WTC11 (cell line): ENCODE measurements at regions not wholly inside any gene's neighbourhood (a gene's known extent, or its start where the extent isn't known, plus 50 kb on each side); places are given as distances from the start of the nearest gene placed in this dataset.

ENCODE experiments used
- CTCF ChIP-seq: fragments of 200-600 bp; IDR thresholded peaks from 2 replicates; pipeline ENCODE4 v1.8.0; 2022; ENCODE audit warnings: antibody characterized with exemption
- E2F1 ChIP-seq: sonication (generic); formaldehyde crosslinking; IDR thresholded peaks from 2 replicates; pipeline ENCODE4 v1.8.0; 2022; ENCODE audit warnings: mild to moderate bottlenecking, missing genetic modification reagents
- JUN ChIP-seq: sonication (generic); formaldehyde crosslinking; IDR thresholded peaks from 2 replicates; pipeline ENCODE4 v1.8.0; 2023; ENCODE audit warnings: mild to moderate bottlenecking, missing genetic modification reagents
- KAT7 ChIP-seq: sonication (generic); formaldehyde crosslinking; IDR thresholded peaks from 2 replicates; pipeline ENCODE4 v1.8.1; 2023; ENCODE audit warnings: missing genetic modification reagents, mild to moderate bottlenecking, borderline replicate concordance
- MAX ChIP-seq: sonication (generic); formaldehyde crosslinking; IDR thresholded peaks from 2 replicates; pipeline ENCODE4 v1.8.0; 2022; ENCODE audit warnings: mild to moderate bottlenecking, missing genetic modification reagents
- ZNF138 ChIP-seq: sonication (generic); formaldehyde crosslinking; conservative IDR thresholded peaks from 2 replicates; pipeline ENCODE4 v1.8.1; 2022; ENCODE audit warnings: mild to moderate bottlenecking, moderate library complexity, missing genetic modification reagents
- ZNF232 ChIP-seq: sonication (generic); formaldehyde crosslinking; IDR thresholded peaks from 2 replicates; pipeline ENCODE4 v1.8.0; 2022; ENCODE audit warnings: mild to moderate bottlenecking, missing genetic modification reagents
- ZNF263 ChIP-seq: sonication (generic); formaldehyde crosslinking; IDR thresholded peaks from 2 replicates; pipeline ENCODE4 v1.8.1; 2022; ENCODE audit warnings: low read depth, mild to moderate bottlenecking, moderate library complexity, missing genetic modification reagents
- TF ChIP-seq, protein P1 (sequence below): sonication (generic); formaldehyde crosslinking; IDR thresholded peaks from 2 replicates; pipeline ENCODE4 v1.8.1; 2022; ENCODE audit warnings: missing genetic modification reagents, borderline replicate concordance
- TF ChIP-seq, protein P2 (sequence below): sonication (generic); formaldehyde crosslinking; IDR thresholded peaks from 2 replicates; pipeline ENCODE4 v1.8.1; 2023; ENCODE audit warnings: mild to moderate bottlenecking, missing genetic modification reagents

GRCh38 chr15:53129121-53129904 is 339.2 kb upstream of the ONECUT1 start:
- TF ChIP-seq, protein P1, sequence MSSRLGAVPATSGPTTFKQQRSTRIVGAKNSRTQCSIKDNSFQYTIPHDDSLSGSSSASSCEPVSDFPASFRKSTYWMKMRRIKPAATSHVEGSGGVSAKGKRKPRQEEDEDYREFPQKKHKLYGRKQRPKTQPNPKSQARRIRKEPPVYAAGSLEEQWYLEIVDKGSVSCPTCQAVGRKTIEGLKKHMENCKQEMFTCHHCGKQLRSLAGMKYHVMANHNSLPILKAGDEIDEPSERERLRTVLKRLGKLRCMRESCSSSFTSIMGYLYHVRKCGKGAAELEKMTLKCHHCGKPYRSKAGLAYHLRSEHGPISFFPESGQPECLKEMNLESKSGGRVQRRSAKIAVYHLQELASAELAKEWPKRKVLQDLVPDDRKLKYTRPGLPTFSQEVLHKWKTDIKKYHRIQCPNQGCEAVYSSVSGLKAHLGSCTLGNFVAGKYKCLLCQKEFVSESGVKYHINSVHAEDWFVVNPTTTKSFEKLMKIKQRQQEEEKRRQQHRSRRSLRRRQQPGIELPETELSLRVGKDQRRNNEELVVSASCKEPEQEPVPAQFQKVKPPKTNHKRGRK (CRISPR knock-in tag) = no peak
- TF ChIP-seq CTCF (no peak), JUN (CRISPR knock-in tag) (no peak), ZNF263 (CRISPR knock-in tag) (no peak), E2F1 (no peak), ZNF138 (CRISPR knock-in tag) (no peak), ZNF232 (CRISPR knock-in tag) (no peak), MAX (CRISPR knock-in tag) (no peak), KAT7 (CRISPR knock-in tag) (no peak)
- TF ChIP-seq, protein P2, sequence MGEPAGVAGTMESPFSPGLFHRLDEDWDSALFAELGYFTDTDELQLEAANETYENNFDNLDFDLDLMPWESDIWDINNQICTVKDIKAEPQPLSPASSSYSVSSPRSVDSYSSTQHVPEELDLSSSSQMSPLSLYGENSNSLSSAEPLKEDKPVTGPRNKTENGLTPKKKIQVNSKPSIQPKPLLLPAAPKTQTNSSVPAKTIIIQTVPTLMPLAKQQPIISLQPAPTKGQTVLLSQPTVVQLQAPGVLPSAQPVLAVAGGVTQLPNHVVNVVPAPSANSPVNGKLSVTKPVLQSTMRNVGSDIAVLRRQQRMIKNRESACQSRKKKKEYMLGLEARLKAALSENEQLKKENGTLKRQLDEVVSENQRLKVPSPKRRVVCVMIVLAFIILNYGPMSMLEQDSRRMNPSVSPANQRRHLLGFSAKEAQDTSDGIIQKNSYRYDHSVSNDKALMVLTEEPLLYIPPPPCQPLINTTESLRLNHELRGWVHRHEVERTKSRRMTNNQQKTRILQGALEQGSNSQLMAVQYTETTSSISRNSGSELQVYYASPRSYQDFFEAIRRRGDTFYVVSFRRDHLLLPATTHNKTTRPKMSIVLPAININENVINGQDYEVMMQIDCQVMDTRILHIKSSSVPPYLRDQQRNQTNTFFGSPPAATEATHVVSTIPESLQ (CRISPR knock-in tag) = no peak
